ENCODE measurements at regions not wholly inside any gene's neighbourhood (a gene's known extent, or its start where the extent isn't known, plus 50 kb on each side); places are given as distances from the start of the nearest gene placed in this dataset.
"Not testable (repeated sequence)": the region's sequence is repeated elsewhere in the genome, so short reads cannot be mapped to it uniquely, and the experiment has no call there.

DNA sequence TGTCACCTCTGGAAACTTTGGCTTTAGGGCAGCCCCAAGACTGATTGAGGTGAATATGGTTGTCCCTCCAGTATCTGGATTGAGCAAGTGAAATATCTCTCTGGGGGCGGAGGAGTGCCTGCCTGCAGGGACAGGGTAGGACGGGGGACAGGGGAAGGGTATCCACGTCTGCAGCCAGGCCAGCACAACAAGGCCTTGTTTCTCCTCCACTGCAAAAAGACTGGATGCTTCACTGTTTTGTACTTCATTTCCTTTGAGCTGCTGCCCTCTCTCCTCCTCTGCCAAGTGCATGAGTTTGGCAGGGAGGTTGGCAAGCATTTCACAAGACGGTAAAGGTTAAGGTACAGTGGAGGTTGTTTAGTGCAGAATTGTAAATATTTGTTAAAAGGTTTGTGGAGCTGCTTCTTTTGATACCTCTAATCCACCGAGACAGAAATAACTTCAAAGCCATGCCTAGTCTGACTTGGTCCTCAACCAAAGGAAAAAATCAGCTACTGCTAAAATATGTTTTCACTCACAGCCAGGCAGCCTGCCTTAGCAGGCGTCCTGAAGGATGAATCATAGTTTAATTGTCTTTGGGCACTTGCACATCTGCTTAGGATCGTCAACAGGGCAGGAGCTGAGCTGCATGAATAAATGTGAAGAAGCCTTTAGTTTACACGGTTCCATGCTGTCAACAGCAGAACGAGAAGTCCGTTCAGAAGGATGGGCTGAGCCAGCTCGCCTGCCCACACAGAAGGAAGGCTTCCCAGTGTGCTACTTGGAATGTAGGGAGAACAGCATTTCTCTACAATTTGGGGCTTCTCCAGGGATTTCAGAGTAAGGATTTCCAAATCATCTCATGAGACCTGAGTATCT, 269.7 kb downstream of the TTC6 start:
- TF ChIP-seq, protein P1, sequence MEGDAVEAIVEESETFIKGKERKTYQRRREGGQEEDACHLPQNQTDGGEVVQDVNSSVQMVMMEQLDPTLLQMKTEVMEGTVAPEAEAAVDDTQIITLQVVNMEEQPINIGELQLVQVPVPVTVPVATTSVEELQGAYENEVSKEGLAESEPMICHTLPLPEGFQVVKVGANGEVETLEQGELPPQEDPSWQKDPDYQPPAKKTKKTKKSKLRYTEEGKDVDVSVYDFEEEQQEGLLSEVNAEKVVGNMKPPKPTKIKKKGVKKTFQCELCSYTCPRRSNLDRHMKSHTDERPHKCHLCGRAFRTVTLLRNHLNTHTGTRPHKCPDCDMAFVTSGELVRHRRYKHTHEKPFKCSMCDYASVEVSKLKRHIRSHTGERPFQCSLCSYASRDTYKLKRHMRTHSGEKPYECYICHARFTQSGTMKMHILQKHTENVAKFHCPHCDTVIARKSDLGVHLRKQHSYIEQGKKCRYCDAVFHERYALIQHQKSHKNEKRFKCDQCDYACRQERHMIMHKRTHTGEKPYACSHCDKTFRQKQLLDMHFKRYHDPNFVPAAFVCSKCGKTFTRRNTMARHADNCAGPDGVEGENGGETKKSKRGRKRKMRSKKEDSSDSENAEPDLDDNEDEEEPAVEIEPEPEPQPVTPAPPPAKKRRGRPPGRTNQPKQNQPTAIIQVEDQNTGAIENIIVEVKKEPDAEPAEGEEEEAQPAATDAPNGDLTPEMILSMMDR (IDR thresholded peaks at IDR 0.05; ENCODE audit: insufficient read depth, low read length, poor library complexity, severe bottlenecking): no peak
- no peak for DNase-seq (ENCODE audit: low read depth)
- no peaks in the 10 kb centered on the region for H3K36me3 ChIP-seq (ENCODE audit: control insufficient read depth, insufficient read depth, low read length)
- H3K27me3 ChIP-seq (ENCODE audit: control insufficient read depth, insufficient read depth, low read length): no peaks in the 10 kb centered on the region
- H3K4me3 ChIP-seq (ENCODE audit: low read depth, low read length): no peak overlapping the region

DNA sequence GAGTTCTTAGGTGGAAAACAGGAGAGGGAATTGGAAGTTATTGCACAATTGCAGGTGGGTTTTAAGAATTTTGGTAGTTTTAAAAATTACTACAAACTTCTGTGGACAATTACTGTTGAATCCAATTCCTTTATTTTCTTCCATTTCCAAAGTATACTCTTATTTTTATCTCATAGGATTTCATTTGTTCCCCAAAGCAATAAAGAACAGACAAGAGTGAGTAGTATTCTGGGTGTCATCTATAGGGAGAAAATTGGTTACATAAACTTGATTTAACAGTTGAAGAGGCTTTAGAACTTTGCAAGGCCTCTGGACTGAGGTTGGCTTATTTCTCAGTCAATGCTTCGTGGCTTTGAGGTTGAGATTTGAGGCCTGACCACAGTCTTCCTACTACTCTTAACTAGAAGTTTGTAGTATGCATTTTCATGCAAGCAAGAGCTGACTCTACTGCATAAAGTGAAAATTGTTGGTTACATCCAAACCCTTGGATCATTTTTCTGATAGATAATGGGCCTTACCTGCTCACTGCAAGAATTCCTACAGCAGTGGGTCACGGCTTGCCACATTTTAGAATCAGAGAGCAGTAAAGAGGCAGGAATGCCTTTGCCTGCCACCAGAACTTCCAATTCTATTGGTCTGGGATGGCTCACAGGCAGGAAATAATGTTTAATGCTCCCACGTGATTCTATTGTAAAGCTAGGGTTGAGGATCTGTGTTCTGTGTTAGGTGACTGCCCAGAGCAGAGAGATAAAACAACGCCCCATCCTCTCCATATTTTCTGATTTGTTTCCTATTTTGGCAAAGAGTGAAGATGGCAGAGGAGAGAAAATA, 270.5 kb downstream of the TTC6 start:
- Histone ChIP-seq H3K4me3 (ENCODE audit: low read depth, low read length) (no peak overlapping the region), H3K27me3 (ENCODE audit: control insufficient read depth, insufficient read depth, low read length) (no peaks in the 10 kb centered on the region), H3K36me3 (ENCODE audit: control insufficient read depth, insufficient read depth, low read length) (no peaks in the 10 kb centered on the region)
- TF ChIP-seq, protein P1 (IDR thresholded peaks at IDR 0.05; ENCODE audit: insufficient read depth, low read length, poor library complexity, severe bottlenecking): no peak
- DNase-seq (ENCODE audit: low read depth): no peak

DNA sequence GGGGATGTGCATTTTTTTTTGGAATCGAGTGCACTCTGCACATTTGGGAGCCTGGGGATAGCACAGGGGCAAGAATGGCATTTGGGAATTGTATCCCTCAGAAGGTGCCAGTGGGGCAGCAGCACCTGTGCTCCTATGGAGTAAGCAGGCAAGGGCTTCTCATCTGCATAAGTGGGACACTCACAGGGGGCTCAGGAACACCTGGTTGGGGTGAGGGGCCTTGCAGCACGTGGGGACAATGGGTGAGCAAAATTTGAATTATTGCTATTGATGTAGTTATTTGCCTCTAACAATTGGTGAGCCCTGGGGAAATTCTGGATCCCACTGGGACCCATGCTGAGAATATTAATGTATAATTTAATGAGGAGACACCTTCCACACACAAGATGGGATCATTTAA, 274.2 kb downstream of the TTC6 start:
- TF ChIP-seq, protein P1 (IDR thresholded peaks at IDR 0.05; ENCODE audit: insufficient read depth, low read length, poor library complexity, severe bottlenecking): no peak
- Histone ChIP-seq H3K36me3 (ENCODE audit: control insufficient read depth, insufficient read depth, low read length) (no peaks in the 10 kb centered on the region), H3K27me3 (ENCODE audit: control insufficient read depth, insufficient read depth, low read length) (no peaks in the 10 kb centered on the region), H3K4me3 (ENCODE audit: low read depth, low read length) (no peak overlapping the region)
- no peak for DNase-seq (ENCODE audit: low read depth)

DNA sequence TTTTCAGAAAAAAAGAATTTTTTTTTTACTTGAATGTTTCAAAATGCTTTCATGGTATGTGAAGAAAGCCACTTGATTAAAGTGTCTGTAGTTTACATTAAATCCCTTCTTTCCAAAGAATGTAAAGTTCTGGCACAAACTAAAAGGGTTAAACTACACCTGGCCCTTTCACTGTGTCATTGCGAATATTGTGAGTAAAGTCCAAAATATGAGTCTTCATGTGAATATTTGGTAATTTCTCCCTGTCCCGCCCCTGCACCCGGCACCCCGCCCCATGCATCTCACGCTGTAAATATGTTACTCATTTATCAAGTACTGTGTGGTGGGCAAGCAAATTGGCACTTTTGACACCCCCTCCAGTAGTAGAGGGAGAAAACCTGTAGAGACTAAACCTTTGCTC, 274.7 kb downstream of the TTC6 start:
- DNase-seq (ENCODE audit: low read depth): no peak
- H3K27me3 ChIP-seq (ENCODE audit: control insufficient read depth, insufficient read depth, low read length): no peaks in the 10 kb centered on the region
- no peaks in the 10 kb centered on the region for H3K36me3 ChIP-seq (ENCODE audit: control insufficient read depth, insufficient read depth, low read length)
- no peak overlapping the region for H3K4me3 ChIP-seq (ENCODE audit: low read depth, low read length)
- TF ChIP-seq, protein P1 (IDR thresholded peaks at IDR 0.05; ENCODE audit: insufficient read depth, low read length, poor library complexity, severe bottlenecking): no peak

DNA sequence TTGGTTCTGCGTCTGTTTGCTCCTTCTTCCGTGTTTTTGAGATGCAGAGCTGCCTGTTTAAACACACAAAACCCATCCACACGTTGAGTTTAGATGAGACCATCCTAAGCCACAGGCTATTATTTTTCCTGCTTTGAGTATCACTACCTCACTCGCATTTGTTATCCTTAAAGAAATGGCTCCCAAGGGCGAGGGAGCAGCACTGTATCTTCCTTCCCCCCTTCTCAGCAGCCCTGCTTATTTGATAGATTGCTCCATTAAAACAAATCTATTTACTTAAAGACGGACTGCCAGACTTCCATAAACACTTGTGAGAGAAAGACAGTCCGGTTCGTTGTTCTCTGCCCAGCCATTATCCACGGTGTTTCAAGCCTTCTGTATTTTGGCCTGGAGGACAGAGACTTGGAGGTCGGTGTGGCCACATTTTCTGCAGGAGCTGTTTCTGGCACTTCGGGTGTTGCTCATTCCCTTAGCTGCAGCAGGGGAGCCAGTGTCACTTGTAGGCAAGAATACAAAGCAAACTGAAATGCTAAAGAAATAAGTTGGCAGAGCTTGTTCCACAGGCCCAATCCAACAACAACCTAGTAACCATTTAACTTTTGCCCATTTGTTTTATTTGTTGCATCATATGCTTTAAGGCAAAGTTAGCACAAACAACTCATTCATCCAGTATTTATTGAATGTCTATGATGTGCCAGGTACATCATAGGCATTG, 275.4 kb downstream of the TTC6 start:
- no peaks in the 10 kb centered on the region for H3K36me3 ChIP-seq (ENCODE audit: control insufficient read depth, insufficient read depth, low read length)
- no peaks in the 10 kb centered on the region for H3K27me3 ChIP-seq (ENCODE audit: control insufficient read depth, insufficient read depth, low read length)
- TF ChIP-seq, protein P1 (IDR thresholded peaks at IDR 0.05; ENCODE audit: insufficient read depth, low read length, poor library complexity, severe bottlenecking): no peak
- H3K4me3 ChIP-seq (ENCODE audit: low read depth, low read length): no peak overlapping the region
- DNase-seq (ENCODE audit: low read depth): no peak

DNA sequence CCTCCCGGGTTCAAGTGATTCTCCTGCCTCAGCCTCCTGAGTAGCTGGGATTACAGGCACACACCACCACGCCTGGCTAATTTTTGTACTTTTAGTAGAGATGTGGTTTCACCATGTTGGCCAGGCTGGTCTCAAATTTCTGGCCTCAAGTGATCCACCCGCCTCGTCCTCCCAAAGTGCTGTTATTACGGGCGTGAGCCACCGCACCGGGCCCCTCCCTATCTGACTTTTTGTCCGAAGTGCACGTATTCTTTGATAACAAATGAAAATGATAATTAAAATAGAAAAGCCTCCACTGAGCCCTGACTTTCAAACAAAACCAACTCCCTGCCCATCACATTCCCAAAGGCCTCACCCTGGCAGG, 278.6 kb downstream of the TTC6 start:
- not testable (repeated sequence) for DNase-seq (ENCODE audit: low read depth); H3K4me3 ChIP-seq (ENCODE audit: low read depth, low read length); H3K27me3 ChIP-seq (ENCODE audit: control insufficient read depth, insufficient read depth, low read length); H3K36me3 ChIP-seq (ENCODE audit: control insufficient read depth, insufficient read depth, low read length)

Data from kidney epithelial cell (primary cell).